Testis (tissue), 2 donors: ENCODE measurements at regions not wholly inside any gene's neighbourhood (a gene's known extent, or its start where the extent isn't known, plus 50 kb on each side); places are given as distances from the start of the nearest gene placed in this dataset.

Source experiments
- DNase-seq: peaks from one replicate; pipeline ENCODE4 v3.0.0-alpha.2; 2019
- H3K27ac ChIP-seq, 2 donors: fragments of 200-600 bp; sonication (generic); one replicate each; pipeline ENCODE4 v1.5.1; 2019
- H3K27me3 ChIP-seq: fragments of 200-600 bp; sonication (generic); one replicate; pipeline ENCODE4 v1.5.1; 2019
- H3K36me3 ChIP-seq: fragments of 200-600 bp; sonication (generic); one replicate; pipeline ENCODE4 v1.5.1; 2017; ENCODE audit warnings: low read depth; ENCODE audit errors: missing control alignments
- H3K4me1 ChIP-seq: fragments of 200-600 bp; sonication (generic); one replicate; pipeline ENCODE4 v1.5.1; 2019
- H3K4me3 ChIP-seq, 2 donors: fragments of 200-600 bp; sonication (generic); one replicate each; pipeline ENCODE4 v1.5.1; 2017 to 2019
- H3K9me3 ChIP-seq: fragments of 200-600 bp; sonication (generic); one replicate; pipeline ENCODE4 v1.5.1; 2017
- CTCF ChIP-seq, 3 experiments: fragments of 450-650 bp in 2 of 3; fragments of 200-600 bp in 1 of 3; sonication (generic) in 1 of 3; IDR thresholded peaks; one replicate each; pipeline ENCODE4 v1.5.1; 2016 to 2019; ENCODE audit warnings: antibody characterized with exemption in 3 of 3, mild to moderate bottlenecking in 2 of 3, moderate library complexity in 1 of 3
- POLR2A ChIP-seq: fragments of 450-650 bp; IDR thresholded peaks from one replicate; pipeline ENCODE4 v1.6.1; 2017; ENCODE audit warnings: antibody characterized with exemption, mild to moderate bottlenecking, moderate library complexity
- WGBS, 2 donors: methylation state at CpG; one replicate each; pipeline ENCODE4 v1.1.5; 2018; 5-methylcytosine and 5-hydroxymethylcytosine counted together
- intact Hi-C: fragments of 100-400 bp; cut with DNase I; formaldehyde crosslinking; loops from one replicate; pipeline ENCODE4 v1.15.1; 2023; ENCODE audit warnings: low total_unique reads

GRCh38 chr13:50722440-50723125 lies 120.9 kb downstream of the DLEU7 start:
- 83 to 84% methylated on average over 2 of the region's 2 CpGs for WGBS, 2 donors
- H3K27me3 ChIP-seq: no peaks in the 10 kb centered on the region
- no peak for DNase-seq
- TF ChIP-seq CTCF (IDR thresholded peaks at IDR 0.05): no peak
- TF ChIP-seq POLR2A: no peak
- no peak overlapping the region for H3K27ac ChIP-seq
- no peaks in the 10 kb centered on the region for H3K4me1 ChIP-seq
- H3K9me3 ChIP-seq: no peaks in the 10 kb centered on the region
- no peak overlapping the region for H3K4me3 ChIP-seq
- intact Hi-C loops: no loop called here
- no peaks in the 10 kb centered on the region for H3K36me3 ChIP-seq

- Histone ChIP-seq H3K27ac (no peak overlapping the region), H3K27me3 (no peaks in the 10 kb centered on the region), H3K4me3 (no peak overlapping the region), H3K36me3 (no peaks in the 10 kb centered on the region), H3K9me3 (no peaks in the 10 kb centered on the region), H3K4me1 (no peaks in the 10 kb centered on the region)
- intact Hi-C loops: no loop called here
- no peak for DNase-seq
- 86 to 90% methylated on average over 4 of the region's 4 CpGs for WGBS, 2 donors
- no peak for TF ChIP-seq POLR2A
- TF ChIP-seq CTCF (IDR thresholded peaks at IDR 0.05): no peak
These were observed 119.1 kb downstream of the DLEU7 start for GRCh38 chr13:50724438-50724837.

GRCh38 chr13:50724913-50725312 lies 118.6 kb downstream of the DLEU7 start:
- H3K9me3 ChIP-seq: no peaks in the 10 kb centered on the region
- H3K27me3 ChIP-seq: no peaks in the 10 kb centered on the region
- DNase-seq: peak; percentile 56
- no peak overlapping the region for H3K4me3 ChIP-seq
- no peaks in the 10 kb centered on the region for H3K36me3 ChIP-seq
- no peaks in the 10 kb centered on the region for H3K4me1 ChIP-seq
- TF ChIP-seq POLR2A (no peak), CTCF (IDR thresholded peaks at IDR 0.05) (no peak)
- WGBS, 2 donors: 58 to 80% methylated on average over 5 of the region's 5 CpGs
- intact Hi-C loops: no loop called here
- no peak overlapping the region for H3K27ac ChIP-seq

GRCh38 chr13:50726164-50726563 lies 117.3 kb downstream of the DLEU7 start:
- no peaks in the 10 kb centered on the region for H3K9me3 ChIP-seq
- no peaks in the 10 kb centered on the region for H3K36me3 ChIP-seq
- H3K4me3 ChIP-seq: no peak overlapping the region
- H3K27me3 ChIP-seq: no peaks in the 10 kb centered on the region
- no peaks in the 10 kb centered on the region for H3K4me1 ChIP-seq
- DNase-seq: no peak
- intact Hi-C loops: no loop called here
- no peak overlapping the region for H3K27ac ChIP-seq
- TF ChIP-seq POLR2A (no peak), CTCF (IDR thresholded peaks at IDR 0.05) (no peak)
- 85 to 86% methylated on average over 4 of the region's 4 CpGs for WGBS, 2 donors

GRCh38 chr13:50729177-50729576 lies 114.3 kb downstream of the DLEU7 start:
- intact Hi-C loops: no loop called here
- no peaks in the 10 kb centered on the region for H3K9me3 ChIP-seq
- TF ChIP-seq POLR2A: no peak
- TF ChIP-seq CTCF (IDR thresholded peaks at IDR 0.05): no peak
- no peaks in the 10 kb centered on the region for H3K27me3 ChIP-seq
- no peak overlapping the region for H3K4me3 ChIP-seq
- no peaks in the 10 kb centered on the region for H3K36me3 ChIP-seq
- no peak for DNase-seq
- no peak overlapping the region for H3K27ac ChIP-seq
- H3K4me1 ChIP-seq: no peaks in the 10 kb centered on the region
